ENCODE measurements at regions not wholly inside any gene's neighbourhood (a gene's known extent, or its start where the extent isn't known, plus 50 kb on each side); places are given as distances from the start of the nearest gene placed in this dataset.

GRCh38 chr1:98373056-98373455 is 288.5 kb upstream of the SNX7 start:
- no peaks in the 10 kb centered on the region for H3K36me3 ChIP-seq
- ATAC-seq (no peak), FAIRE-seq (no peak), DNase-seq (no peak)
- no peaks in the 10 kb centered on the region for H3K27me3 ChIP-seq
- no peak overlapping the region for H3K4me3 ChIP-seq
- 74 to 79% methylated on average over 2 of the region's 2 CpGs for WGBS, 2 donors
- intact Hi-C loops (cut with DNase I): no loop called here
- TF ChIP-seq CTCF (IDR thresholded peaks at IDR 0.05): no peak
- H3K4me1 ChIP-seq: no peaks in the 10 kb centered on the region
- no peaks in the 10 kb centered on the region for H3K9me3 ChIP-seq
- no peak overlapping the region for H3K27ac ChIP-seq

GRCh38 chr1:98371764-98372163 is 289.8 kb upstream of the SNX7 start:
- no peak for ATAC-seq
- H3K27ac ChIP-seq: no peak overlapping the region
- no peak for FAIRE-seq

DNA sequence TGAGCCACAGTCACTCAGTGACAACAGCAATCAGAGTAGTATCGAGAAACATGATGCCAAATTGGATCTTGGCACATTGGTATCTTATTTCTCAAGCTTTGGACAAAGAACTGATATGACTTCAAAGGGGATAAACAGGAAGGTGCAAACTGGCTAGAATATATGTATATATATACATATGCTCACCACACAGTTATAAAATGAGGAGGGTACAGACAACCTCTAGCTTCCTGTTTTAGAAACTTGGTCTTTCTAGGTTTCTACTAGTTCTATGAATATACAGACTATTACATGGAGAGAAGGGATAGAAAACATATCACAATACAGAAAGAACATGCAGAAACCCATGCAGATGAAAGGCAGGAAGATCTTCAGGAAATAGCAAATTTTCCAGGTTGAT is 292.1 kb upstream of the SNX7 start:
- DNase-seq (no peak), FAIRE-seq (no peak), ATAC-seq (no peak)
- Histone ChIP-seq H3K9me3 (no peaks in the 10 kb centered on the region), H3K27me3 (no peaks in the 10 kb centered on the region), H3K36me3 (no peaks in the 10 kb centered on the region), H3K27ac (no peak overlapping the region), H3K4me1 (no peaks in the 10 kb centered on the region), H3K4me3 (no peak overlapping the region)
- intact Hi-C loops (cut with DNase I): no loop called here
- TF ChIP-seq CTCF (IDR thresholded peaks at IDR 0.05): no peak
- 29 to 31% methylated on average over 1 of the region's 1 CpG for WGBS, 2 donors

More at GRCh38 chr1:98371764-98372163, 289.8 kb upstream of the SNX7 start:
- H3K27me3 ChIP-seq: no peaks in the 10 kb centered on the region
- TF ChIP-seq CTCF (IDR thresholded peaks at IDR 0.05): no peak
- no peak for DNase-seq
- no peaks in the 10 kb centered on the region for H3K36me3 ChIP-seq
- no peak overlapping the region for H3K4me3 ChIP-seq
- H3K9me3 ChIP-seq: no peaks in the 10 kb centered on the region
- no peaks in the 10 kb centered on the region for H3K4me1 ChIP-seq
- intact Hi-C loops (cut with DNase I): no loop called here

GRCh38 chr1:98368995-98369394 is 292.5 kb upstream of the SNX7 start:
- no peak for TF ChIP-seq CTCF (IDR thresholded peaks at IDR 0.05)
- no peak overlapping the region for H3K4me3 ChIP-seq
- ATAC-seq (no peak), FAIRE-seq (no peak), DNase-seq (no peak)
- H3K27ac ChIP-seq: no peak overlapping the region
- no peaks in the 10 kb centered on the region for H3K4me1 ChIP-seq
- intact Hi-C loops (cut with DNase I): no loop called here
- WGBS, 2 donors: 26 to 30% methylated on average over 3 of the region's 3 CpGs
- H3K9me3 ChIP-seq: no peaks in the 10 kb centered on the region
- no peaks in the 10 kb centered on the region for H3K27me3 ChIP-seq
- H3K36me3 ChIP-seq: no peaks in the 10 kb centered on the region

- no peak for FAIRE-seq
Observed at GRCh38 chr1:98367426-98367825, 294.1 kb upstream of the SNX7 start.

More at GRCh38 chr1:98367426-98367825, 294.1 kb upstream of the SNX7 start:
- 46 to 55% methylated on average over 4 of the region's 4 CpGs for WGBS, 2 donors
- no peaks in the 10 kb centered on the region for H3K27me3 ChIP-seq
- H3K9me3 ChIP-seq: no peaks in the 10 kb centered on the region
- intact Hi-C loops (cut with DNase I): no loop called here
- ATAC-seq: no peak
- H3K27ac ChIP-seq: no peak overlapping the region
- no peak for TF ChIP-seq CTCF (IDR thresholded peaks at IDR 0.05)
- no peaks in the 10 kb centered on the region for H3K36me3 ChIP-seq
- peak in 1 of 6 donors; percentile 48 for DNase-seq
- H3K4me3 ChIP-seq: no peak overlapping the region
- H3K4me1 ChIP-seq: no peaks in the 10 kb centered on the region

Data from pancreas (tissue), 10 donors.